Bronchial epithelial cell (primary cell): ENCODE measurements at regions not wholly inside any gene's neighbourhood (a gene's known extent, or its start where the extent isn't known, plus 50 kb on each side); places are given as distances from the start of the nearest gene placed in this dataset.

Source experiments
- DNase-seq: peaks from one replicate; pipeline ENCODE4 v3.0.0-alpha.2; 2010; ENCODE audit warnings: low read depth
- FAIRE-seq: peaks from 2 replicates; lab custom pipeline; 2011; peaks lifted over from hg19 to GRCh38; lab: Jason Lieb, UNC
- H3K27me3 ChIP-seq: 2 replicates; pipeline ENCODE4 v1.5.1; 2011; ENCODE audit warnings: low read length; ENCODE audit not compliant: control insufficient read depth, insufficient read depth
- H3K36me3 ChIP-seq: 2 replicates; pipeline ENCODE4 v1.5.1; 2011; ENCODE audit warnings: low read length; ENCODE audit not compliant: control insufficient read depth, insufficient read depth
- H3K4me3 ChIP-seq: 2 replicates; pipeline ENCODE4 v1.5.1; 2011; ENCODE audit warnings: mild to moderate bottlenecking, low read depth, low read length, control low read depth
- CTCF ChIP-seq: IDR thresholded peaks from 2 replicates; pipeline ENCODE4 v1.5.1; 2011; ENCODE audit warnings: mild to moderate bottlenecking, moderate library complexity, low read length, control low read depth, inconsistent platforms; ENCODE audit not compliant: insufficient read depth, severe bottlenecking

- FAIRE-seq, result no peak
- no peaks in the 10 kb centered on the region for H3K27me3 ChIP-seq
- no peak for DNase-seq
- no peaks in the 10 kb centered on the region for H3K36me3 ChIP-seq
- TF ChIP-seq CTCF, result no peak
- no peak overlapping the region for H3K4me3 ChIP-seq
Observed at GRCh38 chr2:192327576-192327975, 132.8 kb upstream of the TMEFF2 start.

GRCh38 chr2:192315543-192315942, 120.8 kb upstream of the TMEFF2 start:
- H3K27me3 ChIP-seq, result no peaks in the 10 kb centered on the region
- TF ChIP-seq CTCF, result no peak

GRCh38 chr2:192314800-192315481, 120.2 kb upstream of the TMEFF2 start:
- Histone ChIP-seq H3K4me3 (no peak overlapping the region), H3K36me3 (no peaks in the 10 kb centered on the region)
- DNase-seq, result no peak

More at GRCh38 chr2:192315543-192315942, 120.8 kb upstream of the TMEFF2 start:
- no peak for FAIRE-seq
- DNase-seq, result no peak
- Histone ChIP-seq H3K36me3 (no peaks in the 10 kb centered on the region), H3K4me3 (no peak overlapping the region)

GRCh38 chr2:192313773-192314172, 119.0 kb upstream of the TMEFF2 start:
- TF ChIP-seq CTCF, result no peak
- Histone ChIP-seq H3K36me3 (no peaks in the 10 kb centered on the region), H3K4me3 (no peak overlapping the region), H3K27me3 (no peaks in the 10 kb centered on the region)
- FAIRE-seq (no peak), DNase-seq (no peak)

More at GRCh38 chr2:192314800-192315481, 120.2 kb upstream of the TMEFF2 start:
- H3K27me3 ChIP-seq, result no peaks in the 10 kb centered on the region
- TF ChIP-seq CTCF, result no peak
- no peak for FAIRE-seq

GRCh38 chr2:192311701-192312460, 117.1 kb upstream of the TMEFF2 start:
- no peak for TF ChIP-seq CTCF
- FAIRE-seq (no peak), DNase-seq (no peak)
- Histone ChIP-seq H3K4me3 (no peak overlapping the region), H3K27me3 (no peaks in the 10 kb centered on the region), H3K36me3 (no peaks in the 10 kb centered on the region)
